GM12878 (cell line): ENCODE measurements at regions not wholly inside any gene's neighbourhood (a gene's known extent, or its start where the extent isn't known, plus 50 kb on each side); places are given as distances from the start of the nearest gene placed in this dataset.

ENCODE experiments used
- ATAC-seq: fragments of 200-7000 bp; cut with Tn5 transposase; 3 replicates; pipeline ENCODE4 v1.9.1; 2020; ENCODE audit warnings: mild to moderate bottlenecking, moderate library complexity
- BruUV-seq: library from RNA; stranded (reverse); fragments of 400-500 nt; replicated peaks from 2 replicates; lab custom pipeline; 2021; lab: Mats Ljungman, UMichigan
- CTCF ChIA-PET: fragments of 300-600 bp; sonication (Branson Sonifier 250); formaldehyde crosslinking; extraction: SDS; loops from one replicate; lab custom pipeline; 2021; ENCODE audit warnings: inconsistent platforms; lab: Yijun Ruan, JAX
- POLR2A ChIA-PET: fragments of 350-600 bp; formaldehyde crosslinking; extraction: SDS; loops from one replicate; lab custom pipeline; 2021; ENCODE audit warnings: inconsistent platforms; lab: Charles Lee
- RAD21 ChIA-PET: fragments of 300-600 bp; sonication (Branson Sonifier 250); formaldehyde crosslinking; loops from one replicate; lab custom pipeline; 2023; ENCODE audit warnings: antibody characterized with exemption; ENCODE audit not compliant: unreplicated experiment; lab: Charles Lee
- SMC1A ChIA-PET: fragments of 300-600 bp; sonication (Branson Sonifier 250); formaldehyde crosslinking; loops from one replicate; lab custom pipeline; 2023; ENCODE audit not compliant: unreplicated experiment, uncharacterized antibody; lab: Charles Lee
- DNase-seq: peaks from one replicate; pipeline ENCODE4 v3.0.0-alpha.2; 2011; ENCODE audit warnings: low read depth, low spot score
- FAIRE-seq: peaks from 3 replicates; lab custom pipeline; 2011; peaks lifted over from hg19 to GRCh38; lab: Jason Lieb, UNC
- H2AFZ ChIP-seq: 2 replicates; pipeline ENCODE4 v1.6.0; 2011; ENCODE audit warnings: low read depth, low read length, control low read depth; ENCODE audit not compliant: control insufficient read depth
- H3K27ac ChIP-seq: 2 replicates; pipeline ENCODE4 v1.5.1; 2011; ENCODE audit warnings: control low read depth; ENCODE audit not compliant: control insufficient read depth, insufficient read depth
- H3K27me3 ChIP-seq, 2 experiments: replicated peaks in 1 of 2; 2 replicates each; pipeline versions ENCODE4 v1.6.0 to v1.6.1; 2011; ENCODE audit warnings: low read length in 1 of 2; ENCODE audit not compliant: control insufficient read depth in 2 of 2, insufficient read depth in 2 of 2
- H3K36me3 ChIP-seq, 2 experiments: 2 replicates each; pipeline ENCODE4 v1.5.1; 2011; ENCODE audit warnings: low read length in 1 of 2; ENCODE audit not compliant: control insufficient read depth in 2 of 2, insufficient read depth in 2 of 2
- H3K4me1 ChIP-seq: 2 replicates; pipeline ENCODE4 v1.6.1; 2011; ENCODE audit warnings: mild to moderate bottlenecking, low read length, moderate library complexity, mixed read lengths; ENCODE audit not compliant: control insufficient read depth, insufficient read depth
- H3K4me2 ChIP-seq: 2 replicates; pipeline ENCODE4 v1.6.0; 2011; ENCODE audit warnings: control low read depth; ENCODE audit not compliant: control insufficient read depth, insufficient read depth
- H3K4me3 ChIP-seq: fragments of 200-600 bp; sonication (generic); 2 replicates; pipeline ENCODE4 v1.5.1; 2016
- H3K79me2 ChIP-seq: 2 replicates; pipeline ENCODE4 v1.6.0; 2011; ENCODE audit warnings: low read length; ENCODE audit not compliant: control insufficient read depth, insufficient read depth
- H3K9ac ChIP-seq: 2 replicates; pipeline ENCODE4 v1.8.0; 2011; ENCODE audit warnings: low read length, control low read depth, mixed read lengths; ENCODE audit not compliant: control insufficient read depth, insufficient read depth
- H3K9me3 ChIP-seq: replicated peaks from 3 replicates; pipeline ENCODE4 v1.5.1; 2011; ENCODE audit warnings: mild to moderate bottlenecking, low read length; ENCODE audit not compliant: control insufficient read depth, insufficient read depth
- H4K20me1 ChIP-seq: 2 replicates; pipeline ENCODE4 v1.6.0; 2011; ENCODE audit not compliant: control insufficient read depth, insufficient read depth
- ATF2 ChIP-seq: IDR thresholded peaks from 2 replicates; pipeline ENCODE4 v1.6.1; 2012; ENCODE audit warnings: low read length, inconsistent platforms
- EED ChIP-seq: sonication (generic); IDR thresholded peaks from 2 replicates; pipeline ENCODE4 v1.6.1; 2016; ENCODE audit warnings: antibody characterized with exemption, low read depth
- HDGF ChIP-seq: fragments of 450-650 bp; IDR thresholded peaks from 2 replicates; pipeline ENCODE4 v1.6.1; 2016; ENCODE audit warnings: antibody characterized with exemption
- KLF5 ChIP-seq: fragments of 450-650 bp; IDR thresholded peaks from 2 replicates; pipeline ENCODE4 v1.6.1; 2014; ENCODE audit warnings: mild to moderate bottlenecking; ENCODE audit not compliant: partially characterized antibody
- NKRF ChIP-seq: fragments of 450-650 bp; conservative IDR thresholded peaks from 2 replicates; pipeline ENCODE4 v1.6.1; 2017; ENCODE audit warnings: mild to moderate bottlenecking, moderate library complexity
- PAX5 ChIP-seq: IDR thresholded peaks from 2 replicates; pipeline ENCODE4 v1.6.1; 2011; ENCODE audit warnings: low read depth, low read length, borderline replicate concordance
- PKNOX1 ChIP-seq: fragments of 450-650 bp; IDR thresholded peaks from 2 replicates; pipeline ENCODE4 v1.6.1; 2016; ENCODE audit warnings: mild to moderate bottlenecking
- SMARCA5 ChIP-seq: fragments of 450-650 bp; IDR thresholded peaks from 2 replicates; pipeline ENCODE4 v1.6.1; 2017; ENCODE audit warnings: mild to moderate bottlenecking
- ZBED1 ChIP-seq: IDR thresholded peaks from 2 replicates; pipeline ENCODE4 v1.6.1; 2016; ENCODE audit warnings: borderline replicate concordance
- ZNF207 ChIP-seq: fragments of 450-650 bp; IDR thresholded peaks from 2 replicates; pipeline ENCODE4 v1.6.1; 2014; ENCODE audit warnings: antibody characterized with exemption, mild to moderate bottlenecking, borderline replicate concordance
- ZNF274 ChIP-seq: IDR thresholded peaks from one replicate; pipeline ENCODE4 v1.8.0; 2011; ENCODE audit not compliant: insufficient read length, insufficient read depth
- ZNF592 ChIP-seq: fragments of 450-650 bp; IDR thresholded peaks from 2 replicates; pipeline ENCODE4 v1.6.1; 2017; ENCODE audit warnings: mild to moderate bottlenecking, moderate library complexity
- ZZZ3 ChIP-seq: IDR thresholded peaks from 2 replicates; pipeline ENCODE4 v1.6.1; 2011; ENCODE audit warnings: low read depth; ENCODE audit not compliant: control insufficient read depth, insufficient read length
- WGBS: methylation state at CpG from one replicate; pipeline ENCODE4 v1.1.6; 2016; ENCODE audit warnings: low lambda C conversion rate; ENCODE audit not compliant: insufficient replicate concordance, insufficient coverage; ENCODE audit errors: missing lambda C conversion rate; 5-methylcytosine and 5-hydroxymethylcytosine counted together
- in situ Hi-C: fragments of 300-500 bp; cut with MboI; formaldehyde crosslinking; loops from 9 replicates; pipeline ENCODE4 v1.14.3; 2018; ENCODE audit warnings: mixed read lengths
- intact Hi-C: fragments of 100-400 bp; cut with micrococcal nuclease; formaldehyde crosslinking; loops from one replicate; pipeline ENCODE4 v1.14.2; 2022; ENCODE audit not compliant: unreplicated experiment

GRCh38 chr11:130802567-130802966 is 113.7 kb downstream of the SNX19 start:
- Histone ChIP-seq H3K27ac (no peak overlapping the region), H3K36me3 (no peaks in the 10 kb centered on the region), H3K79me2 (no peaks in the 10 kb centered on the region), H4K20me1 (no peaks in the 10 kb centered on the region), H3K4me2 (no peak overlapping the region), H3K9me3 (no peaks in the 10 kb centered on the region), H2AFZ (no peak overlapping the region), H3K4me1 (no peaks in the 10 kb centered on the region), H3K9ac (no peak overlapping the region), H3K4me3 (no peak overlapping the region), H3K27me3 (0 out of 4 replicates have a peak, but pooled peaks cover 0 to 3% of the 10 kb centered on the region in 2 experiments)
- no peak for TF ChIP-seq NKRF
- TF ChIP-seq ZBED1 = no peak
- no peak for TF ChIP-seq PKNOX1
- no peak for TF ChIP-seq ZZZ3
- TF ChIP-seq ZNF274 = no peak
- no peak for TF ChIP-seq EED
- no peak for TF ChIP-seq PAX5
- TF ChIP-seq HDGF = no peak
- no peak for TF ChIP-seq ZNF207
- no peak for TF ChIP-seq KLF5
- TF ChIP-seq ATF2 = no peak
- TF ChIP-seq SMARCA5 = no peak
- TF ChIP-seq ZNF592 = no peak
- FAIRE-seq = no peak
- ChIA-PET POLR2A (no interaction called here), SMC1A (no interaction called here), RAD21 (no interaction called here), CTCF (no interaction called here)
- intact Hi-C loops (no loop called here), in situ Hi-C loops (no loop called here)
- DNase-seq = no peak
- ATAC-seq = no peak
- no TSS peak for BruUV-seq
- WGBS = 25% methylated on average over 2 of the region's 2 CpGs
